SK-N-SH (cell line): ENCODE measurements at regions not wholly inside any gene's neighbourhood (a gene's known extent, or its start where the extent isn't known, plus 50 kb on each side); places are given as distances from the start of the nearest gene placed in this dataset.

Experiments used
- CTCF ChIA-PET: fragments of 300-600, 350-600 bp; formaldehyde crosslinking; extraction: SDS; loops from one replicate; lab custom pipeline; 2021; lab: Yijun Ruan, JAX
- POLR2A ChIA-PET: fragments of 350-600 bp; sonication (Branson Sonifier 250); formaldehyde crosslinking; extraction: SDS; loops from one replicate; lab custom pipeline; 2020; ENCODE audit warnings: antibody characterized with exemption, inconsistent platforms; lab: Yijun Ruan, JAX
- DNase-seq: peaks from one replicate; pipeline ENCODE4 v3.0.0; 2012
- H2AFZ ChIP-seq: fragments of 200-600 bp; sonication (generic); 2 replicates; pipeline ENCODE4 v1.8.1; 2016; ENCODE audit warnings: antibody characterized with exemption, mild to moderate bottlenecking, low read depth
- H3F3A ChIP-seq: fragments of 200-600 bp; sonication (generic); replicated peaks from 2 replicates; pipeline ENCODE3; 2016; ENCODE audit warnings: antibody characterized with exemption, mild to moderate bottlenecking; ENCODE audit not compliant: insufficient read depth
- H3K27ac ChIP-seq, 2 experiments: fragments of 200-500 bp in 1 of 2; fragments of 200-600 bp in 1 of 2; sonication (Bioruptor generic) in 1 of 2; sonication (generic), shearing (Covaris generic) in 1 of 2; 2 replicates each; pipeline versions ENCODE4 v1.5.1 to v1.6.1; 2014 to 2016; ENCODE audit warnings: low read depth in 2 of 2, inconsistent platforms in 1 of 2, low read length in 1 of 2, mild to moderate bottlenecking in 1 of 2, mixed read lengths in 1 of 2
- H3K27me3 ChIP-seq: fragments of 200-600 bp; sonication (generic), shearing (Covaris generic); 2 replicates; pipeline ENCODE4 v1.6.1; 2016; ENCODE audit warnings: mixed run types; ENCODE audit not compliant: insufficient read depth
- H3K36me3 ChIP-seq, 2 experiments: fragments of 200-500 bp in 1 of 2; fragments of 200-600 bp in 1 of 2; sonication (Bioruptor generic) in 1 of 2; sonication (generic) in 1 of 2; replicated peaks in 1 of 2; 2 replicates each; pipeline versions ENCODE3 to v1.5.1; 2014 to 2016; ENCODE audit warnings: low read length in 1 of 2, mild to moderate bottlenecking in 1 of 2; ENCODE audit not compliant: insufficient read depth in 2 of 2, control insufficient read depth in 1 of 2
- H3K4me1 ChIP-seq, 2 experiments: fragments of 200-500 bp in 1 of 2; fragments of 200-600 bp in 1 of 2; sonication (Bioruptor generic) in 1 of 2; sonication (generic), shearing (Covaris generic) in 1 of 2; 2 replicates each; pipeline versions ENCODE4 v1.5.1 to v1.6.1; 2014 to 2016; ENCODE audit warnings: low read depth in 1 of 2, low read length in 1 of 2, mixed run types in 1 of 2; ENCODE audit not compliant: insufficient read depth in 2 of 2, control insufficient read depth in 1 of 2
- H3K4me2 ChIP-seq: fragments of 200-600 bp; sonication (generic), shearing (Covaris generic); 2 replicates; pipeline ENCODE4 v1.6.1; 2017; ENCODE audit warnings: mixed run types
- H3K4me3 ChIP-seq, 2 experiments: fragments of 200-500 bp in 1 of 2; fragments of 200-600 bp in 1 of 2; sonication (Bioruptor generic) in 1 of 2; sonication (generic), shearing (Covaris generic) in 1 of 2; 2 replicates each; pipeline versions ENCODE4 v1.5.1 to v1.8.1; 2014 to 2016; ENCODE audit warnings: low read depth in 2 of 2, inconsistent platforms in 1 of 2, low read length in 1 of 2, mild to moderate bottlenecking in 1 of 2, mixed read lengths in 1 of 2, moderate library complexity in 1 of 2
- H3K79me2 ChIP-seq: fragments of 200-600 bp; sonication (generic); 2 replicates; pipeline ENCODE4 v1.8.1; 2017; ENCODE audit warnings: mild to moderate bottlenecking; ENCODE audit not compliant: insufficient read depth
- H3K9ac ChIP-seq: fragments of 200-600 bp; sonication (generic); 2 replicates; pipeline ENCODE4 v1.6.1; 2017; ENCODE audit warnings: mixed run types
- H3K9me2 ChIP-seq: fragments of 200-600 bp; sonication (generic); 2 replicates; pipeline ENCODE4 v1.6.1; 2017; ENCODE audit warnings: mixed run types
- H3K9me3 ChIP-seq: fragments of 200-600 bp; sonication (generic); 2 replicates; pipeline ENCODE4 v1.6.1; 2017; ENCODE audit warnings: mixed run types, mild to moderate bottlenecking, moderate library complexity
- H4K20me1 ChIP-seq: fragments of 200-600 bp; sonication (generic); 2 replicates; pipeline ENCODE4 v1.6.1; 2017; ENCODE audit warnings: mild to moderate bottlenecking, mixed run types; ENCODE audit not compliant: insufficient read depth
- ELF1 ChIP-seq: IDR thresholded peaks from 2 replicates; pipeline ENCODE4 v1.4.0; 2012
- EZH2phosphoT487 ChIP-seq: fragments of 200-600 bp; sonication (generic); IDR thresholded peaks from 2 replicates; pipeline ENCODE4 v1.6.1; 2017; ENCODE audit warnings: low read depth, mixed run types, mild to moderate bottlenecking, antibody characterized with exemption, moderate library complexity, borderline replicate concordance
- FOXM1 ChIP-seq: IDR thresholded peaks from 2 replicates; pipeline ENCODE4 v1.4.0; 2012; ENCODE audit warnings: low read depth, mild to moderate bottlenecking
- JUND ChIP-seq: IDR thresholded peaks from 2 replicates; pipeline ENCODE4 v1.4.0; 2012
- NFIC ChIP-seq: IDR thresholded peaks from 2 replicates; pipeline ENCODE4 v1.4.0; 2012; ENCODE audit warnings: borderline replicate concordance
- NRF1 ChIP-seq: IDR thresholded peaks from 2 replicates; pipeline ENCODE4 v1.6.1; 2012; ENCODE audit warnings: low read depth, mild to moderate bottlenecking, low read length
- RFX5 ChIP-seq: IDR thresholded peaks from 2 replicates; pipeline ENCODE4 v1.6.1; 2012; ENCODE audit warnings: mild to moderate bottlenecking, improper control_type of control experiment, low read length
- RXRA ChIP-seq: IDR thresholded peaks from 2 replicates; pipeline ENCODE4 v1.4.0; 2012; ENCODE audit warnings: low read depth, mild to moderate bottlenecking, borderline replicate concordance
- SMC3 ChIP-seq: IDR thresholded peaks from 2 replicates; pipeline ENCODE4 v1.6.1; 2012; ENCODE audit warnings: low read depth, low read length, improper control_type of control experiment
- TAF1 ChIP-seq: IDR thresholded peaks from 2 replicates; pipeline ENCODE4 v1.6.1; 2012; ENCODE audit warnings: low read depth, mild to moderate bottlenecking, low read length, moderate library complexity, borderline replicate concordance
- TCF12 ChIP-seq: IDR thresholded peaks from 2 replicates; pipeline ENCODE4 v1.4.0; 2012
- WGBS: methylation state at CpG from one replicate; pipeline ENCODE4 v1.1.6; 2017; ENCODE audit warnings: low lambda C conversion rate; 5-methylcytosine and 5-hydroxymethylcytosine counted together
- TF ChIP-seq, protein P1 (sequence below): fragments of 150-350 bp; IDR thresholded peaks from 2 replicates; pipeline ENCODE4 v1.6.1; 2017; ENCODE audit warnings: antibody characterized with exemption, low read length, low read depth, borderline replicate concordance
- TF ChIP-seq, protein P2 (sequence below): fragments of 200-600 bp; sonication (generic); IDR thresholded peaks from 2 replicates; pipeline ENCODE4 v1.6.1; 2017; ENCODE audit warnings: antibody characterized with exemption, mild to moderate bottlenecking, moderate library complexity
- TF ChIP-seq, protein P3 (sequence below): fragments of 150-350 bp; IDR thresholded peaks from 2 replicates; pipeline ENCODE4 v1.6.1; 2016; ENCODE audit warnings: mild to moderate bottlenecking, low read depth, low read length
- TF ChIP-seq, protein P4 (sequence below): IDR thresholded peaks from 2 replicates; pipeline ENCODE4; 2012
- TF ChIP-seq, protein P5 (sequence below): IDR thresholded peaks from 2 replicates; pipeline ENCODE4 v1.4.0; 2012; ENCODE audit warnings: low read depth

DNA sequence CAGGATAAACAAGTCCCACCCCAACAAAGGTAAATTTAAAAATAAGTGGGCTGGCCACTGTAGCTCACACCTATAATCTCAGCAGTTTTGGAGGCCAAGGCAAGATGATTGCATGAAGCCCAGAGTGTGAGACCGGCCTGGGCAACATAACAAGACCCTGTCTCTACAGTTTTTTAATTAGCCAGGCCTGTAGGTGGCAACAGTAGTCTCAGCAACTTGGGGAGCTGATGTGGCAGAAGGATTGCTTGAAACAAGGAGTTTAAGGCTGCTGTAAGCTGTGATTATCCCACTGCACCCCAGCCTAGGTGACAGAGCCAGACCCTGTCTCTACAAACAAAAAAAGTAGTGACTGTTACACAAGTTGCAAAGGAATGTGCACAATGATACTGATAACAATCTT, 74.6 kb upstream of the FAAH2 start (continued):
- TF ChIP-seq TAF1 = no peak

DNA sequence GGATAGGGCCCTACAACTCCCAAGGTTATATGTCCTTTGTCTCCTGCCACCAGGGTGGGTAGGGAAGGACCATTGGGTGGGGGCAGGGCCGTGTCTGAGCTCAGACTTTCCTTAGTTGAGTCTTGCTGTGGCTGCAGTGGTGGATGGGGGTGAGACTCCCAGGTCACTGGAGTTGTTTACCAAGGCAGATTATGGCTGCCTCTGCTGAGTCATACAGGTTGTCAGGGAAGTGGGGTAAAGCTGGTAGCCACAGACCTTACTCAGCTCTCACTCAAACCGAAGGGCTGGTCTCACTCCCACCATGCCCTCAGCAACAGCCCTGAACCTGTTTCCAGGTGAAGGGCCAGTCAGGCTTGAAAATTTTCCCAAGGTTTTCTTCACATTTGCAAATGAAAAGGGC, 58.8 kb upstream of the FAAH2 start:
- 23% methylated on average over 1 of the region's 2 CpGs for WGBS
- TF ChIP-seq SMC3 = no peak
- TF ChIP-seq, protein P1, sequence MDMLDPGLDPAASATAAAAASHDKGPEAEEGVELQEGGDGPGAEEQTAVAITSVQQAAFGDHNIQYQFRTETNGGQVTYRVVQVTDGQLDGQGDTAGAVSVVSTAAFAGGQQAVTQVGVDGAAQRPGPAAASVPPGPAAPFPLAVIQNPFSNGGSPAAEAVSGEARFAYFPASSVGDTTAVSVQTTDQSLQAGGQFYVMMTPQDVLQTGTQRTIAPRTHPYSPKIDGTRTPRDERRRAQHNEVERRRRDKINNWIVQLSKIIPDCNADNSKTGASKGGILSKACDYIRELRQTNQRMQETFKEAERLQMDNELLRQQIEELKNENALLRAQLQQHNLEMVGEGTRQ = no peak
- TF ChIP-seq, protein P2, sequence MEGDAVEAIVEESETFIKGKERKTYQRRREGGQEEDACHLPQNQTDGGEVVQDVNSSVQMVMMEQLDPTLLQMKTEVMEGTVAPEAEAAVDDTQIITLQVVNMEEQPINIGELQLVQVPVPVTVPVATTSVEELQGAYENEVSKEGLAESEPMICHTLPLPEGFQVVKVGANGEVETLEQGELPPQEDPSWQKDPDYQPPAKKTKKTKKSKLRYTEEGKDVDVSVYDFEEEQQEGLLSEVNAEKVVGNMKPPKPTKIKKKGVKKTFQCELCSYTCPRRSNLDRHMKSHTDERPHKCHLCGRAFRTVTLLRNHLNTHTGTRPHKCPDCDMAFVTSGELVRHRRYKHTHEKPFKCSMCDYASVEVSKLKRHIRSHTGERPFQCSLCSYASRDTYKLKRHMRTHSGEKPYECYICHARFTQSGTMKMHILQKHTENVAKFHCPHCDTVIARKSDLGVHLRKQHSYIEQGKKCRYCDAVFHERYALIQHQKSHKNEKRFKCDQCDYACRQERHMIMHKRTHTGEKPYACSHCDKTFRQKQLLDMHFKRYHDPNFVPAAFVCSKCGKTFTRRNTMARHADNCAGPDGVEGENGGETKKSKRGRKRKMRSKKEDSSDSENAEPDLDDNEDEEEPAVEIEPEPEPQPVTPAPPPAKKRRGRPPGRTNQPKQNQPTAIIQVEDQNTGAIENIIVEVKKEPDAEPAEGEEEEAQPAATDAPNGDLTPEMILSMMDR = no peak
- TF ChIP-seq, protein P3, sequence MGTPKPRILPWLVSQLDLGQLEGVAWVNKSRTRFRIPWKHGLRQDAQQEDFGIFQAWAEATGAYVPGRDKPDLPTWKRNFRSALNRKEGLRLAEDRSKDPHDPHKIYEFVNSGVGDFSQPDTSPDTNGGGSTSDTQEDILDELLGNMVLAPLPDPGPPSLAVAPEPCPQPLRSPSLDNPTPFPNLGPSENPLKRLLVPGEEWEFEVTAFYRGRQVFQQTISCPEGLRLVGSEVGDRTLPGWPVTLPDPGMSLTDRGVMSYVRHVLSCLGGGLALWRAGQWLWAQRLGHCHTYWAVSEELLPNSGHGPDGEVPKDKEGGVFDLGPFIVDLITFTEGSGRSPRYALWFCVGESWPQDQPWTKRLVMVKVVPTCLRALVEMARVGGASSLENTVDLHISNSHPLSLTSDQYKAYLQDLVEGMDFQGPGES = no peak
- no peak for TF ChIP-seq JUND
- TF ChIP-seq NRF1 = no peak
- TF ChIP-seq FOXM1 = no peak
- TF ChIP-seq NFIC = no peak
- TF ChIP-seq TCF12 = no peak
- TF ChIP-seq RXRA = no peak
- TF ChIP-seq RFX5 = no peak
- TF ChIP-seq, protein P4, sequence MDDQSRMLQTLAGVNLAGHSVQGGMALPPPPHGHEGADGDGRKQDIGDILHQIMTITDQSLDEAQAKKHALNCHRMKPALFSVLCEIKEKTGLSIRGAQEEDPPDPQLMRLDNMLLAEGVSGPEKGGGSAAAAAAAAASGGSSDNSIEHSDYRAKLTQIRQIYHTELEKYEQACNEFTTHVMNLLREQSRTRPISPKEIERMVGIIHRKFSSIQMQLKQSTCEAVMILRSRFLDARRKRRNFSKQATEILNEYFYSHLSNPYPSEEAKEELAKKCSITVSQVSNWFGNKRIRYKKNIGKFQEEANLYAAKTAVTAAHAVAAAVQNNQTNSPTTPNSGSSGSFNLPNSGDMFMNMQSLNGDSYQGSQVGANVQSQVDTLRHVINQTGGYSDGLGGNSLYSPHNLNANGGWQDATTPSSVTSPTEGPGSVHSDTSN = no peak
- TF ChIP-seq TAF1 = no peak
- TF ChIP-seq ELF1 = no peak
- TF ChIP-seq EZH2phosphoT487 = no peak
- TF ChIP-seq, protein P5, sequence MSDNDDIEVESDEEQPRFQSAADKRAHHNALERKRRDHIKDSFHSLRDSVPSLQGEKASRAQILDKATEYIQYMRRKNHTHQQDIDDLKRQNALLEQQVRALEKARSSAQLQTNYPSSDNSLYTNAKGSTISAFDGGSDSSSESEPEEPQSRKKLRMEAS = no peak
- Histone ChIP-seq H3K4me1 (no peaks in the 10 kb centered on the region), H4K20me1 (no peaks in the 10 kb centered on the region), H3K79me2 (no peaks in the 10 kb centered on the region), H3F3A (no peaks in the 10 kb centered on the region), H2AFZ (no peak overlapping the region), H3K27me3 (no peaks in the 10 kb centered on the region), H3K4me2 (no peak overlapping the region), H3K9ac (no peak overlapping the region), H3K9me2 (no peaks in the 10 kb centered on the region), H3K9me3 (no peaks in the 10 kb centered on the region), H3K36me3 (no peaks in the 10 kb centered on the region), H3K27ac (no peak overlapping the region), H3K4me3 (no peak overlapping the region)
- POLR2A ChIA-PET = no interaction called here
- DNase-seq = no peak
- CTCF ChIA-PET = no interaction called here
